ENCODE measurements at regions not wholly inside any gene's neighbourhood (a gene's known extent, or its start where the extent isn't known, plus 50 kb on each side); places are given as distances from the start of the nearest gene placed in this dataset.

DNA sequence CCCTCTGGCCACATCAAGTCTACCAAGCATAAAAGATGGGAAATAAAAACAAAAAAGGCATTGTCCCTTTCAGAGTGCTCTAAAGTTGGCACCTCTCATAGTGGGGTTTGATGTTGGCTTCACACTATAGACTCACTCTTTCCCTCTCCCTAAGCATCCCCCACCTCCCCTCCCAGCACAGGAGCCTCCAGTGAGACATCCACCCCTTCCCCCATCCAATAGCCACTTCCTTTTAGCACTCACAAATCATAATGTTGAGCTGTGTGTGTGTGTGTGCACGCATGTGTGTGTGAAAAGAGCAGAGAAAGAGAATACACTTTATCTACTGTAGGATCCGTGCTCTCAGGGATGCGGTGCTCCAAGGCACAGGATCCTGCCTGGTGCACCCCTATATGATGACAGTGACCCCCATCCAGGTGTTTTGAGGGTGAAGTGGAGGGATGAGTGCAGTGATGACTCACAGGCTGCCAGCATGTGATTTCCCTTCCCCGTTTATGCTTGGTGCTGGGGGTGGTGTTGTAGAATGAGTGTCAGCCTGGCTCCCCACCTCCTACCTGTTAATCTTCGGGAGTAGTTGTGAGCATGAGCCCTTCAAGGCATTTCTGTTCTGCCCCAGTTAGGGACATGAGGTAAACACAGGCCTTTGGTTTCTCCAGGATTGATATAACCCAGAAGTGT, 235.2 kb upstream of the B3GAT1 start:
- Mint-ChIP-seq H3K27ac (peak overlapping the region in 1 of 2 donors; percentile 68), H3K27me3 (peaks cover 59% of the 10 kb centered on the region), H3K4me1 (peaks cover 14% of the 10 kb centered on the region), H3K4me3 (peak overlapping the region in 1 of 2 donors; percentile 63), H3K9me3 (no peaks in the 10 kb centered on the region)
- ATAC-seq (peak; percentile 33), DNase-seq (no peak)

DNA sequence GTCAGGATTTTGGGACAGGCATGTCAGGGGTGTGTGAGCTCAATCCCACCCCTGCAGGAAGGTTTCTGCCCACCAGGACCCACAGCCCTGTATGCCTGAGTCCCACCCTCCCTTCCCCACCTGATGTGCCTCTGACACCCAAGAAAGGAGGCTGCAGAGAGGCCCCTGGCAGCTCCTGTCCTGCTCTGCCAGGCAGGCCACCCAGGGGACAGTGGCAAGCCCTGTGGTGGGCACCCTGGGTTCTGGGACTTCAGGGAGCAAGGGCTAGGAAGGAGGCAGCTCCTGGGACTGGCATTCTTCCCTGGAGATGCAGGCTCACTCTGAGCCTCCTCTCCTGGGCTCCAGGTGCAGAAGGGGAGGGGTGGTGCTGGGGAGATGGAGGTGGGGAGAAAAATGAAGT, 234.5 kb upstream of the B3GAT1 start:
- H3K4me3 Mint-ChIP-seq = no peak overlapping the region

DNA sequence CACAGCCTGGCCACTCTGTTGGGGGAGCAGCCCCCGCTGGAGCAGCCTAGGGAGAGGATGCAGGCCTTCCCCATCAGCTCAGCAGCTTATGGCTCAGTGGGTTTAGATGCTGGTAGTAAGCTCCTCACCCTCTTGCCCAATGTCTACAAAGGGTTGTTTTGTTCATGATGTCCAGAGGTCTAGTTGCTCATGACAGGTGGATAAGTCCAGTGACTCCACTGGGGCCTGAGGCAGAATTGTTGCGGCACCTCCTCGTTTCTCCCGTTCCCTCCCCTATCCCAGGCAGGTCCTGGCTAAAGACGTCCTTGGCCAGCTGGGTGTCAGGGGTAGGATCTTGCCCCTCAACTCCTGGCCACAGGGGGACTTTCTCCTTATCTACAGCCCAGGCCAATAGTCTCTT, 233.5 kb upstream of the B3GAT1 start:
- ATAC-seq (no peak), DNase-seq (no peak)
- peaks cover 14% of the 10 kb centered on the region for H3K4me1 Mint-ChIP-seq
- no peak overlapping the region for H3K27ac Mint-ChIP-seq
- H3K4me3 Mint-ChIP-seq = no peak overlapping the region
- peaks cover 64% of the 10 kb centered on the region for H3K27me3 Mint-ChIP-seq
- H3K9me3 Mint-ChIP-seq = no peaks in the 10 kb centered on the region

More for the DNA sequence above, 234.5 kb upstream of the B3GAT1 start:
- H3K4me1 Mint-ChIP-seq = peaks cover 14% of the 10 kb centered on the region
- H3K9me3 Mint-ChIP-seq = no peaks in the 10 kb centered on the region
- H3K27ac Mint-ChIP-seq = peak overlapping the region in 1 of 2 donors; percentile 68
- DNase-seq (no peak), ATAC-seq (no peak)
- peaks cover 59% of the 10 kb centered on the region for H3K27me3 Mint-ChIP-seq

DNA sequence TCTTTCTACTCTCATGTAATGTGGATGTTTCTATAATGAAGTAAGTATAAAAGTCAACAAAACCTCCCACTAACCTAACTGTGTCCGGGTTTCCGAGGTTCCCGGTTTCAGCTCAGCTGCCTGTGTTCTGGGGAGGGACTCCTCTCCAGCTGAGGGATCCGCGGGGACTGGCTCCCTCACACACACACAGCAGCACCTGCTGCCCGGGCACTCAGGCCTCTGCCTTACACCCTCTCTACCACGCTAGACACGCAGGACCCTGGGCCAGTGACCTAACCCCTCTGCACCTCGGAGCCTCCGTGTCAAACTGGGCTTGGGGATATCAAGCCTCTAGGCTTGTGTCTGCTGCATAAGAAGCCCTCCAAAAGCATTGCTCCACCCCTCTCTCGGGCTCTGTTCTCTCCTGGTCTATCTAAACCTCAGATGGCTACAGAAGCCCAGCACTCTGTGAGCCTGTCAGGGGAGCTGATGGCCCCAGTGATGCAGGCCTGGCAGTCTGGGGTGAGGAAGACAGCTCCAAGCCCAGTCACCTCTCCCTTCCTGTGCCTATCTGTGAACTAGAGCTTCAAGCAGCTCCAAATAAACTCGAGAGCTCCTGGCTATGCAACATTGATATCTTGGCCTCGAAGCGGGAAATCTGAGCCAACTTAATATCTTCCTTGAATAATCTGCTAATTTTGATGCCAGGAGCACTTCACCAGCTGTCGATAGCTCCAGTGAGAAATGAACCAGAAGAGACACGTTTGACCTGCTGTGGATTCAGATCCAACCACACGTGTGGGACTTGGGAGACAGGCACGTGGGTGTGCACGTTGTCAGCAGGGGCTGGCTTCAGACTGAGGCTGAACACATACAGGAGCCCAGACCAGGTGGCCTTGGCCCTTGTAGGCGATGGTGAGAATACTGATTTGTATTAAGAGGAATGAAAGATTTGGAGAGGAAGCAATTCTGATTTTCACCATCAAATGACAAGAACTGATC, 232.7 kb upstream of the B3GAT1 start:
- Mint-ChIP-seq H3K4me3 (no peak overlapping the region), H3K27ac (no peak overlapping the region), H3K4me1 (peaks cover 13% of the 10 kb centered on the region), H3K9me3 (no peaks in the 10 kb centered on the region), H3K27me3 (peaks cover 64% of the 10 kb centered on the region)
- DNase-seq = no peak
- ATAC-seq = no peak

DNA sequence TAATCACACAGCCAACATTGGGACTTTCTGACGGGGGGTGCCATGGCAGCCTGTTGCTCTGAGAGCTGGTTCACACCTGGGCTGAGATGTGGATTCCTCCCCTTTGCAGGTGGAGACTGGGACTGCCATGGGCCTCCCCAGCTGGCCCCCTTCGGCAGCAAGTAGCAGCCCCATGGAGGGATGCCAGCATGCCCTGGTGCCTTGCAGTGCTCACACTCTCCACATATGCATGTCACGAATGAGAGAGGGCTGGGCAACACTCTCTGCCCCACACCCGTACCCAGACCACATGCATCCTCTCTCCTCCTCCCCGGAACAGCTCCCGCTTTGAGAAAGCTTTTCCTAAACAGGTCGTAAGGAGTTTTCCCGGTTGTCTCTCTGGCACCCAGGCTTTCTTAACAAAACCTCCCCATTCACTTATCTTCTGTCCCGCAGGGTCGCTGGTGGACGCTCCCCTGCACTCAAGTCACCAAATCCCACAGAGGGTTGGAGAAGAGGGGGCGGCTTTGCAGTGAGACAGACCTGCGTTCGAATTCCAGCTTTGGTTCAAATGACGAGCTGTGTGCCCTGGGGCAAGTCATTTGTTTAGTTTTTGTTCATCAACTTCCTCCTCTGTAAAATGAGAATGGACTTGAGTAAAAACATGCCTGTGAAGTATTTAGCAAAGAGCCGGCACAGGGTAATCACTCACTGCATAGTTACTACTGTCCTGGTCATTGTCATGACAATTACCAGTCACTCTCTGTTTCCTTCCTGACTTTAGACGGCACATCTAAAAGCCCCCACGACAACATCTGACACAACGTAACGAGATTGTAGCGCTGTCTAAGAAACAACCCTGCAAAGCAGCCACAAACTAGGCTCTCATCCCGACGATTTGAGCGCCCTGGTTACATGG, 231.3 kb upstream of the B3GAT1 start:
- Mint-ChIP-seq H3K4me3 (no peak overlapping the region), H3K27me3 (peaks cover 57% of the 10 kb centered on the region), H3K27ac (peak overlapping the region in 1 of 2 donors; percentile 2), H3K4me1 (peaks cover 8% of the 10 kb centered on the region), H3K9me3 (no peaks in the 10 kb centered on the region)
- ATAC-seq = no peak
- no peak for DNase-seq

DNA sequence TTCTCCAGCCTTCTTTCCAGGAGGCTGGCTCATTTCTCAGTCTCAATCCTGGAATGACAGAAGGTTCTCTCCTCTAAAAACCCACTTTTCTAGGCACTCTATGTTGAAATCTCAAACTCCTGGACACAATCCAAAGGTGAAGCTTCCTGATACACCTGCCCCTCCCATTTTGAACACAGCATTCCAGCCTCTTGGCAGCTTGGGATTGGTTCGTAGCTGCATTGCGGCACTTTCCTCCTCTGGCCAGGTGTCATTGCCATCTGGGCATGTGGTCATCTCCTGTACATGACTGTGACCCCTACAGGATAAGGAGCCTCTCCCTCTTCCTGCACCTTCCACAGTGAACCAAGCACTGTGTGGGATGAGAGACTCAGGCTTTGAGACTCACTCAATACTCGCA, 230.2 kb upstream of the B3GAT1 start:
- Mint-ChIP-seq H3K4me1 (peaks cover 5% of the 10 kb centered on the region), H3K4me3 (no peak overlapping the region), H3K27me3 (peaks cover 57% of the 10 kb centered on the region), H3K9me3 (no peaks in the 10 kb centered on the region), H3K27ac (peak overlapping the region in 1 of 2 donors; percentile 15)
- ATAC-seq (no peak), DNase-seq (no peak)

DNA sequence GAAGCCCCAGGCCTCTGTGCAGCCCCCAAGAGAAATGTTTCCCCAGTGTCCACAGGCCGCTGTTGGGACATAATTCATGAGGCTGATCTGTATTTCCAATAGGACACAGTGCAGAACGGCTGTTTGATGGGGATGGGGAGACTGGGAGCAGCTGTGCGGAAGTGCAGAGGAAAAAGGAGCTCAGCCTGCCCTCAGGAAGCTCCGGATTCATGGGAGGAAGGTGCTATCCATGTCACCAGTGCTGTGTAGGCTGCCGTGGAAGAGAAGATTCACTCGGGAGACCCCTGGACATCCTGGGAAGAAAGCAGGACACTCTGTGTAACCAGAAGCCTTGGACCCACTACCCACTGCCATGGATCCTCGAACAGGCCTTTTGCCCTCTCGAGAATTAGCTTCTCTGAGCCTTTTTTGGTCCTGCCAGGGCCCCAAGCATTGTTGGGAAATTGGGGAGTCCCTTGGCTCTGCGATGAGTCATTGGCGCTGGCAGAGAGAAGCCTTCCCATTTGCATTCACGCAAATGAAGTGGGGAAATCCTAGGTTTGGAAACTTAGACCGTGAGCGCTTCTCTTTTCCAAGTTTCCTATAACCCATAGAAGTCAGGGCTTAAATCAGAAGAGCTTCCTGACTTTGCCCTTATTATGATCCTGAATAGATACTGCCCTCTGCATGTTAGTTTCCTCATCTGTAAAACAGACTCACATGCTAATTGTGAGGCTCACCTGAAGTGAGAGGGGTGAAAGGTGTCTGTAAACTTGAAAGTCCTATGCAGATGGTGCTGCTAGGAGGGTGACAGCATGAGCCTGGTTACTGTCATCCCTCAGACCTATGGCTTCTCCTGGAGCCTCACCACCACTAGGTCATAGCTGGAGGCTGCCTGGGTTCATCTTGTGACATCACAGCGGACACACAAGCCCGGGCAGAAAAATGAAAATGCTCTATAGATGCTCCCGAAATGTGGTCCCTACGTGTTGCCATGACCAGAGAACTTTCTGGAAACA, 229.2 kb upstream of the B3GAT1 start:
- no peak overlapping the region for H3K4me3 Mint-ChIP-seq
- ATAC-seq = no peak
- no peaks in the 10 kb centered on the region for H3K4me1 Mint-ChIP-seq
- H3K27me3 Mint-ChIP-seq = peaks cover 60% of the 10 kb centered on the region
- no peaks in the 10 kb centered on the region for H3K9me3 Mint-ChIP-seq
- H3K27ac Mint-ChIP-seq = no peak overlapping the region
- no peak for DNase-seq

DNA sequence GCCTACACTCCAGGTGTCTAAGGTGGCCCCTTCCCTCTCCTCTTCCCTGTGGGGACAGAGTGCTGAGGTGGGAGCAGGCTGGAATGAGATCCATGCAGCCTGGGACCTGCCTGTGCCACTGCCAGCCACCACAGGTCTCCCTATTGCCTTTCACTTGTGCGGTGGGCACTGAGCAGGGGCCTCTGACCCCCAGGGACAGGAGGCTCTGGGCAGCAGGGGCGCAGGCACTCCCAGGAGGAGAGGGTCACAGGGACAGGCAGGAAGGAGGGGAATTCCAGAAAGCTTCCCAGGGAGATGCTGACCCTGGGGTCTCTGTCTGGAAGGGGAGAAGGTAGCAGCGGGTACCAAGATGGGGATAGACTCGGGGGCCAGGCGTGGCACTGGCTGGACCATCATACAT, 228.5 kb upstream of the B3GAT1 start:
- H3K9me3 Mint-ChIP-seq = no peaks in the 10 kb centered on the region
- no peaks in the 10 kb centered on the region for H3K4me1 Mint-ChIP-seq
- DNase-seq (no peak), ATAC-seq (no peak)
- no peak overlapping the region for H3K4me3 Mint-ChIP-seq
- no peak overlapping the region for H3K27ac Mint-ChIP-seq
- H3K27me3 Mint-ChIP-seq = peaks cover 65% of the 10 kb centered on the region

DNA sequence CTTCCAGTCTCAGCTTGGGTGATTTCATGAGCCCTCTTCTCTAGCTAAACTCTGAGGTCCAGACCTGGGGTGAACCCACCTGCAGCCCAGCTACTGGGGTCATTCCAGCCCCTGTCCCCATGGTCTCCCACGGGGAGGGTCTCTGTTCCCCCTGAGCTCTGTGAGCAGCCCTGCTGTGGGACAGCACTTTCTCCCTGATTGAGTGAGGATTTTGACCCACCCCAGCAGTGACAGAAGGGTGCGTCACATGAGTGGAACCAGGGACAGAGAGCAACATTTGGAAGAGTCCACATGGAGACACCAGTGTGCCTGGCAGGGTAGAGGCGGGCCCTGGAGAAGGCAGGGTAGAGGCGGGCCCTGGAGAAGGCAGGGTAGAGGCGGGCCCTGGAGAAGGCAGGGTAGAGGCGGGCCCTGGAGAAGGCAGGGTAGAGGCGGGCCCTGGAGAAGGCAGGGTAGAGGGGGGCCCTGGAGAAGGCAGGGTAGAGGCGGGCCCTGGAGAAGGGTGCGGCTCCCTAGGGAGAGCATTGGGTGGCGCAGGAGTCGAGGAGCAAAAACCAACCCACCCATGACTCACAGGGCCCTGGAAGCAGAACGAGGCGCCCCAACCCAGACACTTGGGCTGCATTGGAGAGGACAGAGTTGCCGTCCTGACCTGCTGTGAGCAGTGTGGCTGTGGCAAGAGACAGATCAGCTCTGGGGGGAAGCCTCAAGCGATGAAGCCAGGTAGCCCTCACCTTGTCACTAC, 227.7 kb upstream of the B3GAT1 start:
- no peak for ATAC-seq

DNA sequence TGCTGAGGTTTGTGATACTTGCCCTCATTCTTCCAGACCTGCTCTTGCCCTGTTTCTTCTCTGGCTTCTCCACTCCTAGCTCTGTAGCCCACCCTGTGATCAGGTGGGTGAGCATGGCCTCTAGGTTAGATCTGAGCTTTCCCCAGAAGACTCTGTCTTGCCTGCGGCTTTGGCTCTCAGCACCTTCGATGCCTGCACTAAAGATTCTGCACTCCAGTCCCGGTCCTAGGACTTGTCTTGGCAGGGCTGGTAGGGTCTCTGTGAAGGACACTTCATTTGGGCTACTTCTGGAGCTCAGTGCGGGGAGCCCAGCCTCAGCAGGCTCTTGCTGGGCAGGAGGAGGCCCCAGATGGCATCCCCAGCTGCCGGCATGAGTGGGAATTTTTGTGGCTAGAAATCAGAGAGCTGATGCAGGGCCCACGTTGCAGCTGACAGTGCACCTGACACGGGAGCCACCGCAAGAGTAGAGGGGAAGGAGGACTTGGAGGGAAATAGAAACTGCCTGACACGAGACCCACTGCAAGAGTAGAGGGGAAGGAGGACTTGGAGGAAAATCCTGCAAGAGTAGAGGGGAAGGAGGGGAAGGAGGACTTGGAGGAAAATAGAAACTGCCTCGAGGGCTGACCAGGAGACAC, 226.9 kb upstream of the B3GAT1 start:
- no peaks in the 10 kb centered on the region for H3K4me1 Mint-ChIP-seq
- no peak overlapping the region for H3K27ac Mint-ChIP-seq
- DNase-seq (no peak), ATAC-seq (no peak)
- H3K27me3 Mint-ChIP-seq = peaks cover 53% of the 10 kb centered on the region
- no peaks in the 10 kb centered on the region for H3K9me3 Mint-ChIP-seq
- no peak overlapping the region for H3K4me3 Mint-ChIP-seq

More for the DNA sequence above, 227.7 kb upstream of the B3GAT1 start:
- Mint-ChIP-seq H3K27me3 (peaks cover 58% of the 10 kb centered on the region), H3K4me3 (no peak overlapping the region), H3K27ac (no peak overlapping the region), H3K9me3 (no peaks in the 10 kb centered on the region), H3K4me1 (no peaks in the 10 kb centered on the region)
- no peak for DNase-seq

DNA sequence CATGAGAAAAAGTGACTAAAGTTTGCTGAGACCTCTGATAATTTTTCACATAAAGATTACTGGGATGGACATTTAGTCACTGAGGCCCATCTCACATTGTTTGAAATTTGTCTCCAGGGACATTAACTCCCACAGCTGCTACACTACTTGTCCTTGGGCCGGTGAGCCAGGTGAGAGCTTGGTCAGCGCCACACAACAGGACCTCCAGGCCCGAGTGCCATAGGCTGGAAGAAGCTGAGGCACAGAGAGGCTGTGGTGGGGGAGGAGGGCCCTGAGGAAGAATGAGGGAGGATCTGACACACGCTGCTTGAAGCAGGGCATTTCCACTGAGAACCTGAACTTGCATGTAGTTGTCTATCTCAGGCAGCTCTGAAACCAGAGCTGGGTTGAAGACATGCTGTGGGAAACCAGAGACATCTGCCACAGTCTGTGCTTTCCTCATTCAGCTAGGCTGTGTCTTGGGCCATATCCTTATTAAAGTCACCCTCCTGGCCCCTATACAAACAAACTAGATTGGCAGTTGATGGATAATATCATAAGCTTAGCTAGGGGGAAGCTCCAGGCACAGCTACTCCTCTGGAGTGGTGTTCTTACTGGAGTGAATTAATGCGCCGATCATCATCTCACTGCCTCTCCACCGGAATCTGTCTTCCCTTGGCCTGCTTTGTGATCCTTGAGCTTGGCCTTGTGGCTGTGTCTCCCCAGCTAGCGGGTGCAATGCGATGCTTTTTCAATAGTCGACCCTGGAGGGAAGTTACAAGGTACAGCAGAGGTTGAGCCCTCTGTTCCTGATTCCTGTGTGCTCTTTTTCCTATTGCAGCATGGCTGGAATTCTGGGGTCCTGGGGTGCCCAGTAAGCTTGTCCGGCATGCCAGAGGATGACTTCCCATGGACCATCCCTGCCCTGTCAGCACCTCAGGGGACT, 225.3 kb upstream of the B3GAT1 start:
- no peaks in the 10 kb centered on the region for H3K9me3 Mint-ChIP-seq
- no peak for ATAC-seq
- H3K27ac Mint-ChIP-seq = no peak overlapping the region
- no peak for DNase-seq
- H3K4me3 Mint-ChIP-seq = no peak overlapping the region
- H3K4me1 Mint-ChIP-seq = no peaks in the 10 kb centered on the region
- peaks cover 37% of the 10 kb centered on the region for H3K27me3 Mint-ChIP-seq

DNA sequence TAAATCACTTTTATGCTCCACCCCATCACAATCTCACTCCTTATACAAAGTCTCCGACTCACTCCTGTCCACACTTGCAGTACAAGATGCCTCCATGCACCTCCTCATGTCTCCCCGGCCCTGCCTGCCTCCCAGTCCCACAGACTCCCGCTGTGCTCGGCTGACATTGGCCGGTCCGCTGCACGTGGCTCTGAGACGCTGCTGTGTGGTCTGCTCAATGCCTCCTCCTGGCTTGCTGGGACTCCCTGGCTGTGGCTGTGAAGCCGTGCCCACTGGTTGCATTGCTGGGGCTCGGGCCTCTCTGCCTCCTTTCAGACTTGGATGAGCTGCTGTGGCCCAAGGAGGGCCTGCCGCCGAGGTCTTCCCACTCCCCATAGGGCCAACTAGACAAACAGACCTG, 224.0 kb upstream of the B3GAT1 start:
- no peaks in the 10 kb centered on the region for H3K4me1 Mint-ChIP-seq
- H3K27me3 Mint-ChIP-seq = peaks cover 29% of the 10 kb centered on the region
- no peaks in the 10 kb centered on the region for H3K9me3 Mint-ChIP-seq
- ATAC-seq (no peak), DNase-seq (no peak)
- H3K4me3 Mint-ChIP-seq = no peak overlapping the region
- no peak overlapping the region for H3K27ac Mint-ChIP-seq
